DND-41 (cell line): ENCODE measurements at regions not wholly inside any gene's neighbourhood (a gene's known extent, or its start where the extent isn't known, plus 50 kb on each side); places are given as distances from the start of the nearest gene placed in this dataset.

ENCODE experiments used
- EZH2 ChIP-seq: IDR thresholded peaks from 3 replicates; pipeline ENCODE4 v1.6.1; 2012; ENCODE audit warnings: borderline replicate concordance, low read depth, mild to moderate bottlenecking, moderate library complexity, low read length, inconsistent platforms; ENCODE audit not compliant: severe bottlenecking
- TF ChIP-seq, protein P1 (sequence below): IDR thresholded peaks from 2 replicates; pipeline ENCODE4 v1.5.1; 2012; ENCODE audit warnings: borderline replicate concordance, low read length, moderate library complexity, mild to moderate bottlenecking; ENCODE audit not compliant: poor library complexity, severe bottlenecking; ENCODE audit errors: extremely low read depth

DNA sequence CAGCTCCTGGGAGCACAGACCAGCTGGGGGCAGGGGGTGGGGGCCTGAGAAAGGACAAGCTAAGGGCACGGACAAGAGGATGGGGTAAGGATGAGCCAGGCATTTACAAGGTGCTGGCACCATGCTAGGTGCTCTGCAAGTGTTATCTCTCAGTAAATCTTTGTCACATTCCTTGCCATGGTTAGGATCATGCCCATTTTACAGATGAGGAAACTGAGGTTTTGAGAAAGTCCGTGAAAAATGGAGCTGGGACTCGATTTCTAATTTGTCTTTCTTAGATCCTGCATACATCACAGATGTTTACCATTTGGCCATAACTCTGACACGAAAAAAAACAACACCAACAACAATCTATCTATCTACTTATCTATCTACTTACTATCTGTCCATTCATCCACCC, 429.7 kb downstream of the MIAT start:
- no peak for TF ChIP-seq EZH2
- TF ChIP-seq, protein P1, sequence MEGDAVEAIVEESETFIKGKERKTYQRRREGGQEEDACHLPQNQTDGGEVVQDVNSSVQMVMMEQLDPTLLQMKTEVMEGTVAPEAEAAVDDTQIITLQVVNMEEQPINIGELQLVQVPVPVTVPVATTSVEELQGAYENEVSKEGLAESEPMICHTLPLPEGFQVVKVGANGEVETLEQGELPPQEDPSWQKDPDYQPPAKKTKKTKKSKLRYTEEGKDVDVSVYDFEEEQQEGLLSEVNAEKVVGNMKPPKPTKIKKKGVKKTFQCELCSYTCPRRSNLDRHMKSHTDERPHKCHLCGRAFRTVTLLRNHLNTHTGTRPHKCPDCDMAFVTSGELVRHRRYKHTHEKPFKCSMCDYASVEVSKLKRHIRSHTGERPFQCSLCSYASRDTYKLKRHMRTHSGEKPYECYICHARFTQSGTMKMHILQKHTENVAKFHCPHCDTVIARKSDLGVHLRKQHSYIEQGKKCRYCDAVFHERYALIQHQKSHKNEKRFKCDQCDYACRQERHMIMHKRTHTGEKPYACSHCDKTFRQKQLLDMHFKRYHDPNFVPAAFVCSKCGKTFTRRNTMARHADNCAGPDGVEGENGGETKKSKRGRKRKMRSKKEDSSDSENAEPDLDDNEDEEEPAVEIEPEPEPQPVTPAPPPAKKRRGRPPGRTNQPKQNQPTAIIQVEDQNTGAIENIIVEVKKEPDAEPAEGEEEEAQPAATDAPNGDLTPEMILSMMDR, result no peak
